NCI-H524 treated with DMSO at 0.1 percent for 48 hours (cell line): ENCODE measurements at regions not wholly inside any gene's neighbourhood (a gene's known extent, or its start where the extent isn't known, plus 50 kb on each side); places are given as distances from the start of the nearest gene placed in this dataset.
A peak's percentile ranks its signal among the peaks of the same experiment; 100 is the strongest.

Experiments
- DNase-seq: peaks from one replicate; lab custom pipeline; 2025; lab: John Stamatoyannopoulos, UW

DNA sequence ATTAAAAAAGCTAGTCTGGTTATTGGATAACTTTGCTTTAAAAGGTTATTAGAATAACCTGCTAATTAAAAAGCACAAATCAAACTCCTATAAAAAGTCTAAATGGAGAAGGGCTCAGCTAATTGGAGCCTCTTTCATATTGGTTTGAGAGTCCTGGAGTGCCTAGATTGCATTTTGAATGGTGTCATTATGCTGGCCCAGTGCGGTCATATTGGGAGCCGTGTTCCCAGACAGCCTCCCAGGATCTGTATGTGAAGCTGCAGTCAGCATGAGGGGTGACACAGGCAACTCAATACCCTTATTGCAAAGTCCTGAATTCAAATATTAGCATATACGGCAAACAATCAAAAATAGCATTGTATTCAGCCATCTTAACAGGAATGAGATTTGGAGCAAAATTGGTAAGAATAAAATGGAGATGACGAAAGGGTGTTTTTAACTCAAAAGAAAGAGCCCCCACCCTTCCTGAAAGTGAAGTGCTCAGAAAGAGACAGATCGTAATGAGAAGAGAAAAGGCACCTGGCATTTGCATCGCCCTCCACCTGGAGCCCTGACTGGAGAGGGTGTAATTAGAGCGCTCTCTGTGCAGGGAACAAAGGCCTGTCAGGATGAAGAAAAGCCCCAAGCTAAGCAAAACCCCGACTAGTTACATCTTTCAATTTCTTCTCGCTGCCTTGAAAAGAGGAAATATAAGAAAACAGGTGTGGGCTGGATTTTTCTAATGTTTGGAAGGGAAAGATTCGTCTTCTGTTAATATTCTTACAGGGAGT lies 621.0 kb upstream of the ADAMTS16 start:
- no peak for DNase-seq

DNA sequence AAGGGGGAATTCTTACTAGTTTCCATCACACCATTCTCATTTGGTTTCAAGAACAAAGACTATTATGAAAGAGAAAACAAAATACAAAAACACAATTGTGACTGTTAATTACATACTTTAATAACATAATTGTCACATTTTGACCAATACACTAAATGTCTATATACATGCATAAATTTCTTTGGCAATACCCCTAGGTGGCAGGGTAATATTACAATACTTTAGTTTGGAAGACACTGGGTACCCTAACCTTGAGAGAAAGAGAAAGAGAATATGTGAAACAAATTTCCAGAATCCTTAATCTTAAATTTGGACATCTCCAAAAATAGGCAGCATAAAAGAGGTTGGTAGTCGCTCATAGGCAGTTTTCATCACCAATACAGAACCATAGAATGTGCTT lies 619.6 kb upstream of the ADAMTS16 start:
- no peak for DNase-seq

DNA sequence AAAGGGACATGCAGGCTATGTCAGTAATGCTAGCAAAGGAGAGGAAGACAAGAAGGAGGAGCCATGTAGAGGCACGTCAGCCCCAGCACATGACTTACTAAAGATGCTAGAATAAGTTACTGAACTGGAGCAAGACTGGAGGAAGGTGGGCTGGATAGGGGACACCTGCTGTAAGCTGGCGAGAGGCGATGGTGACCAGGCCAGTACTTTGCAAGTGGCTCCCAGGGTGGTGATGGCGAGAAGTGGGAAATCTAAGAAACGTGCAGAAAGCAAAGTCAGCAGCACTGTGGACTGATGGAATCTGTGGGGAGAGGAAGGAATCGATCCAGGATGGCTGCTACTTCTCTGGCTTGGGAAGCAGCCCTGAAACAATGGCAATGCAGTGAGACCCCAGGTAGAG lies 617.1 kb upstream of the ADAMTS16 start:
- no peak for DNase-seq

DNA sequence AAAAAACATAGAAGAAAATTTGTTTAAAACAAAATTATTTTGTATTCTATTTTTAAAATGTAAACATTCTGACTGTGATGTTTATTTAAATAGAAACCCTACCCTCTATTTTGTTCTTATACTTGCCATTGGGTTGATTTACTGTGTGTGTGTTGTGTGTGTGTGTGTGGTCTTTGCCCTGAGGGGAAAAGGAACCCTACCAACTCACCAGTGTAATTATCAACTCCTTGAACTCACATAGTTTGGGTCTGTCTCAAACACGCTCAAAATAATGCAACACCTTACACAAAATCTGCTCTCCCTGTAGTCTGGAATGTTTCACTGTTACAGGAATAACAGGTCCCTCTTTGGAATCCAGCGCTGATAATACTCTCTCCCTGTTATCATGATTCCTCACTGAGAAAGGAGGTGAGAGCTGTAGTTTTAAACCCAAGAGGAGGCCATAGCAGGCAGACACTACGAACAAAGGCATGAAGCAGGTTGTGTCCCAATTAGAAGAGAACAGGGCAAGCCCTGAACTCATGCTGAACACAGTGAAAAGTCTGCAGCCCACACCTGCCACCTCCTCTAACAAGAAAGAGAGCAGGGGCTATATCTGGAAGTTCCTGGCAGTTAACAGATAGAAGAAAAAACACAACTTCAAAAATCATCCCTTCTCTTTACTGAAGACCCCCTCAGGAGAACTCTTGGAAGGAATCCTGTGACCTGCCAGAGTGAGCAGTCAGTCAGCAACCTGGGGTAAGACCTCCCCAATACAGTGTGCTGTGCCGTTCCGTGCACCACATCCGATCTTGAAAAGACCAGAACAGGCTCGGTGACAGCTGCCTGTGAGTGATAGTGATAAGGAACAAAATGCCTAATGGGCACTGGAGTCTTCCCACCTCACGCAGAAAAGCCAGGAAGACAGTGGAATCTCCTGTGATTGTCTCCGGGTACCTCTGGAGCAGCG lies 608.1 kb upstream of the ADAMTS16 start:
- no peak for DNase-seq

DNA sequence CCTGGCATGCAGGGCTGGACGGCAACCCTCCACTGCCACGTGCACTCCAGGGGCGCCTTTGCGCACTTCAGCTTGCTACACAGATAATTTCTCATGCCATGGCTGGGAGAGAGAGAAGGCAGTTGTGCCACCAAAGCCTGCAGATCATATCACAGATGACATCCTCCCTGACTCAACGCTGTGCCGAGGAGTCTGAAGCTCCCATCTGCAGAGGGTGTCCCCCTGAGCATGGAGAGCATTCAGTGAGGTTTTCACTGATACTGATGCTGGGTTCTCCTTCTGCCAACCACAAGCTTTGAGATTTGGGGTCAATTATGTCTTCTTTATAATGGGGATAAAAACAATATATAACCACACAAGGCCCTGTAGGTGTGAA lies 607.4 kb upstream of the ADAMTS16 start:
- no peak for DNase-seq

DNA sequence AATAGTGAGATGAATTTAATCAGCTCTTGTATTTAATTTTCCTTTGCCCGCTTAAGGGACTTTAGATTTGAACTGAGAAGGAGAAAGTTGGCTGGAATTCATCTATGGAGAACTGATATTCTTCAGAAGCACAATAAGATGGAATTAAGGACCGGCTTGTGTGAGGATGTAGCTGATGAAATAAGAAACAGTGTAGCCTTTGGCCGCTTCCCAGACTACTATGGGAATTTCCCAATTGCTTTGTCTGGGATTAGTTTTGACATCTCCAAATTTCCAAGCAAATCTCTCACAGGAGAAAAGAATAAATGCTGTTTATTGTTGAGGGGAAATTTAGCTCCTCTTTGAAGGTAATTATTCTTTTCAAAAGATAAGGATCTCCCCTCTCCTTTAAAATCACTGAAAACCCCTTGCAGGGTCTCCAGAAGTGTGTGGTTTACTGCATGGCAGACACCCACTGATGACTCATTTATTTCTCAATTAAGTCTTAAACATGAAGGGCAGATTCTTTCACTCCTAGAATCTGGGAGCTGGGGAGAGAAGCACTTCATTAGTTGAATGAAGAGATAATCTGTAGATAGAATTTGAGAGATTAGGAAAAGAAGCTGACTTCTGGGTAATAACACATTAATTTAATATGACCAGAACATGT lies 606.5 kb upstream of the ADAMTS16 start:
- no peak for DNase-seq

DNA sequence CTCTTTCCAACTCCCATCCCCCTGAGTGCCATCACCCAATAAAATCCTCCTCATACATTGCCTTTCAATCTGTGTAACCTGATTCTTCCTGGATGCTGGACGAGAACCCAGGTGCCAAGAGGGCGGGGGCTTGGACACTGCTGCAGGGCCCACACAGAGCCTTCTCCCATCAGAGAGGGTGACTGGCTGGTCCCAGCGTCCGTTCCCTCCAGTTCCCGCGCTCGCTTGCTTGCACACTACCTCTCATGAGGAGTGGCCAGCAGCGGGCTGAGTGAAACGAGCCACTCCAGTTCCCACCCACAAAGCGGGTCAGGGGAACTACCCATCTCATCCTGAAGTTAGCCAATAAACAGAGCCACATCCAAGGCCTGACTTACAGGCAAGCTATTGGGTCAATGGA lies 602.6 kb upstream of the ADAMTS16 start:
- no peak for DNase-seq

DNA sequence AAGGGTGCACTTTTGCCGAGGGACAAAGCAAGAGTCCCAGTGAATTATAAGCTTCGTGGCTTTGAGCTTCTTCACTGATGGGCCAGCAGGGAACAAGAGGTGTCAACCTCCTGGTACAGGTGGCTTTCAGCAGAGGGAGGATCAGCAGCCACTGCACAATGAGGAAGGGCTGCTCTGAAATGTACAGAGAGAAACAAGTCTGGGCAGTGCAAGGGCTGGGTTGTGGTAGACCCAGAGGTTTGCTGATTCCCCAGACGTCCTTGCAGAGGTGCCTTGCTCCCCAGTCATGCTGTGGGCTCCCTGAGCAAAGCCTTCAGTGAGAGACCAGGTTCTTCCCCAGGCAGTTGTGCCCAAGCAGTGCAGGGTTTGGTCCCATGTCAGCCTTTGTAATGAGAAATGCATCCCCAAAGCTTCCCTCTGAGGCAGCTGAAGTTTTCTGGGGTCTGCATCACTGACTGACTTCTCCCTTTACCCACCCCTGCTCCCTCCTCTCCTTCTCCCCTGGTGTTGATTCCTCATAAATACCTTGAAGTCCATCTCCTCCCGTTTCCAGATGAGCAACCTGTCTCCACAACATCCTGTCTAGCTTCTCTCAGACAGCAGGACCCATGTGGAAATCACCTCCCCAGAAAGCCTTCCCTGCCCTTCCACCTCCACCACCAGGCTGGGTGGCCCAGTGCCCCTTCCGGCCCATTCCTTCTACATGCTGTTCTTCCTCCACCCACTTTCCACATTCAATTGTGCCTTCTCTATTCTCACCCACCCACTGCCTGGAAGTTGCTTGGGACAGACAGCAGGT lies 599.6 kb upstream of the ADAMTS16 start:
- DNase-seq = no peak

DNA sequence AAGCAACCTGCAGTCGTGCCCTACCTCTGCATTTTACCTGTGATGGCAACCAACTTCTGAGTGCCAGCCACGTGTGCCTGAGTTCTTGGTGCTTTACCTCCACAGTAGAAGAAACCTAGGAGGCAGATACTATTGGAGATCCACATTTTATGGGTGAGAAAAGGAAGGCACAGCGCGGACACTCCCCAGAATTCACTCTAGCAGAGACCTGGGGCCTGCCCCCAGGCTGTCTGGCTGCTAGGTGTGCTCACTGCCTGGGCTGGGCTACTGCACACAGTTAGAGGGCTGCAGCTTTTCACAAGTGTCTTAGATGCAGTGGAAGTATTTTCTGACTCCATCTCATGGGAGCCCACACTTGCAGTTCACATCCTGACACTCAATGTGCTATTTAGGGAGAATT lies 598.8 kb upstream of the ADAMTS16 start:
- DNase-seq = no peak

DNA sequence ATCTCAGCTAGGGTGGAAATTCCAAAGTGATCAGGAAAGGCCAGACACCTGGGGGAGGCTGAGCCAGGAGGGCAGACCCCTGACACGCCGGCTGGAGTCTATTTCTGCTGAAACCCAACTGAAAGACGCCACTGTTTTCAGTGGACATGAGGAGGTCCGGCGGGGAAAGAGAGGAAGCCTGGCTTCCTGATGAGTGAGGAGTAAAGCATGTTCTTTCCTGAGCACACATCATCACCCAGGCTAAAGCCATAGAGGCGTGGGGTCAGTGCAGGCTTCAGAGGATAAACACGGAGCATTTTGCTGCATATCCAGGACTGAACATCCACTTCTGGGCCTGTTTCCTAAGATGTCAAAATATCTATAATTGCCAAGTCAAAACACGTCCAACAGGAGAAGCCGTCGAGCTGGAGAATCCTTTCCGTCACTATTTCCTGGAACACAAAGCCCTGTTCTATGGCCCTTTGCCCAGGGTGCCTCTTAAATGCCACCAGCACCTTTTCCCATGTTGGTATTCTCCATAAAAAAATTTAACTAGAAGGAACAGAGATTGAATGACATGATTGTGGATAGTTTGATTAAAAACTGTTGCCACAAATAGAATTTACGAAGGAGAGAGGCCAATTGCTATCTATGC lies 597.9 kb upstream of the ADAMTS16 start:
- no peak for DNase-seq

DNA sequence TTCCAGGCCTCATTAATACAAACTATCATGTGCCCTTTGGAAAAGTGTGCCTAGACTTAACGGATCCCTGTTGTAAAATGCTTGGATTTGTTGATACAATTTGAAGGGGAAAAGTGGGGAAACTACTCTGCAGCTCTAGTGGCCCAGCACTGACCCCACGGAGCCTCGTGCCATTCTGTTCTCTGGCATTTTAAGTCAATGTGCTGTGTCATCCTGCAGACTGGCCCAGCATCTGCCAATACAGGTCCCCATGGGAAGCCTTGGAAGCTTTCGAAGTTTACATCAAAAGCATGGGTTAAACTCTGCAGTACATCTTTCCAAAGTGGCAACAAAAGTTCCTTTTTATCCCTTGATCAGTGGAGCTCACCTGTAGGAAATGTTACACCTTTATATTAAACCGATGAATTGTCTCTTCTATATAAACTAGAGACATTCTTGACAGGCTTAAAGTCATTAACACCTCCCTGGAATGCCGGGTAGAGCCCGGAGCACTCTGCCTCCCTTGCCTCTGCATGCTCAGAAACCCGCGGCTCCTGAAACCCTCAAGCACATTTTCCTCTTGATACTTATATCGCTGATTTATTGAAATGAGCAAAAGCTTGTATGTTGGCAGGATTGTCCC lies 596.0 kb upstream of the ADAMTS16 start:
- no peak for DNase-seq

DNA sequence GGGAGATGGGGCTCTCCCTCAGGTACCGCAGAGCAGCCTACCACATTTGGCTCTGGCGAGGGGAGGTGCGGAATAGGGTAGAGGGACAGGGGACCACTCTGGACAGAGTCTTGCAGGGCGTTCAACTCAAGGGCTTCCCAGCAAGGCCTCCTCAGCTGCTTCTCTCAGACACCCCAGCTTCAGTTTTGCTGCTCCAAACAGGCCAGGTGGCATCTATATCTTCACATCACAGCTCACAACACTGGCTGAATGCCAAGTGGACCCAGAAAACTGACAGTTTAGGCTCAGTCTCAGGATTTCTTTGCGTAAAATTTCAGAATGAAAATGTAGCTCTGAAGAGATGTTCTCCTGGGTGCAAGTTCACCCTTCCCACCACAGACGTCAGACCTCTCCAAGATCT lies 592.6 kb upstream of the ADAMTS16 start:
- DNase-seq = no peak

DNA sequence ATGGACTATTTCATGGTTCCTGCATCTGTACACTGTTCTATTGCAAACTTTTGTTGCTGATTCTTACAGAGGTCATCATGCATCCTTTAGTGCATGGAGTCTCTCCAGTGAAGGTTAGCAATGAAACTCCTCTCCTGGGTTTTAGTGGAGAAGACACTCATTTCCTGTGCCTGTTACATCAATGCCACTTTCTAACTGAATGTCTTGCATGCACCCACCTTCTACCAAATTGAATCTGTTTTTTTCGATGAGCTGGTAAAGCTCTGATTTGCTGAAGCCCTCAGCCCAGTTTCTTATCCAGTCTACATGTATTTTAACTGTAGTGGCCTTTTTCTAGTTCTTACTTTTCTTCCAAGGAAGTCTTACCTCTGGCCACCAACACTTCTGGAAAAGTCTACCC lies 591.8 kb upstream of the ADAMTS16 start:
- DNase-seq = no peak

DNA sequence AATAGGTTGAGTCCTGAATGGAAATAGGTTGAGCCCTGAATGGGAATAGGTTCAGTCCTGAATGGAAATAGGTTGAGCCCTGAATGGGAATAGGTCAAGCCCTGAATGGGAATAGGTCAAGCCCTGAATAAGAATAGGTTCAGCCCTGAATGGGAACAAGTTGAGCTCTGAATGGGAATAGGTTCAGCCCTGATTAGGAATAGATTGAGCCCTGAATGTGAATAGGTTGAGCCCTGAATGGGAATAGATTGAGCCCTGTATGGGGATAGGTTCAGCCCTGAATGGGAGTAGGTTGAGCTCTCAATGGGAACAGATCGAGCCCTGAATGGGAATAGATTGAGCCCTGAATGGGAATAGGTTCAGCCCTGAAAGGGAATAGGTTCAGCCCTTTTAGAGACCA lies 590.8 kb upstream of the ADAMTS16 start:
- DNase-seq = no peak

DNA sequence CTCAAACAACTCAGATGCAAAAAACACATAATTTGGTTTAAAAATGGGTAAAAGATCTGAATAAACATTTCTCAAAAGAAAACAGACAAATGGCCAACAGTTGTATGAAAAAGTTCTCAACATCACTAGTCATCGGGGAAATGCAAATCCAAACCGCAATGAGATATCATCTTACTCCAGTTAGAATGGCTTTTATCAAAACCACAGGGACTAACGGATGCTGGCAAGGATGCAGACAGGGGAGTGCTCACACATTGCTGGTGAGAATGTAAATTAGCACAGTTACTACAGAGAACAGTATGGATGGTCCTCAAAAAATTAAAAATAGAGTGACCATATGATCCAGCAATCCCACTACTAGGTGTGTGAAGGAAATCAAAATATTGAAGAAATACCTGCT lies 589.1 kb upstream of the ADAMTS16 start:
- no peak for DNase-seq

DNA sequence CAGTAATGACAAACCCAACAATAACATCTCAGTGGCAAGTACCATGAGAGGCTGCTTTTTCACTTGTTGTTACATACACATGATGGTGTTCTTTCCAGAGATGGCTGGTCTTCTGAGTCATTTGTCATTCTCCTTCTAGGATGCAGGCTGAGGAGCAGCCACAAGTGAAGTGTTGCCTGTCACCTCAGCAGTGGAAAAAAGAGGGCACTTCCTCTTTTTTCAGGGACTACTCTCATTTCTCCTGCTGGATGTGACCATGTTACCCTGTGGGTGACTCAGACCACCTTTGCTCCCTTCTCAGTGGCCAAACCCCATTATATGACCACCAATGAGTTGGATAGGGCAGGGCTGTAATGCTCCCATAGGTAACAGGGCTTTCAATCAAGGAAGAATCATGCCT lies 587.0 kb upstream of the ADAMTS16 start:
- DNase-seq = no peak

DNA sequence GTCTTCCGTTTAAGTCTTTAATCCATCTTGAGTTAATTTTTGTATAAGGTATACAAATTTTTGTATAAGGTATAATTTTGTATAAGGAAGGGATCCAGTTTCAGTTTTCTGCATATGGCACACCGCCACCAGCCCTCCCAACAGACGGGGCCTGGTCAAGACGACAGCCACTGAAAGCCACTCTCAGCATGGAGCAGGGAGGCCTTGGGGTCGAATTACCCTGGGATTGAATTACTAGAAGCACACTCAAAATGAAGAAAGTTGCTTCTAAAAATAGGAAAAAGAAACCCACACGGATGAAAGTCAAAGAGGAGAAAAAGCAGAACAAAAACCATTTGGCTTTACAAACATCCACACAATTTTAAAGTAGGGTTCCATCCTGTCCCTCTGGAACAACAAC lies 586.2 kb upstream of the ADAMTS16 start:
- DNase-seq = peak; percentile 52

DNA sequence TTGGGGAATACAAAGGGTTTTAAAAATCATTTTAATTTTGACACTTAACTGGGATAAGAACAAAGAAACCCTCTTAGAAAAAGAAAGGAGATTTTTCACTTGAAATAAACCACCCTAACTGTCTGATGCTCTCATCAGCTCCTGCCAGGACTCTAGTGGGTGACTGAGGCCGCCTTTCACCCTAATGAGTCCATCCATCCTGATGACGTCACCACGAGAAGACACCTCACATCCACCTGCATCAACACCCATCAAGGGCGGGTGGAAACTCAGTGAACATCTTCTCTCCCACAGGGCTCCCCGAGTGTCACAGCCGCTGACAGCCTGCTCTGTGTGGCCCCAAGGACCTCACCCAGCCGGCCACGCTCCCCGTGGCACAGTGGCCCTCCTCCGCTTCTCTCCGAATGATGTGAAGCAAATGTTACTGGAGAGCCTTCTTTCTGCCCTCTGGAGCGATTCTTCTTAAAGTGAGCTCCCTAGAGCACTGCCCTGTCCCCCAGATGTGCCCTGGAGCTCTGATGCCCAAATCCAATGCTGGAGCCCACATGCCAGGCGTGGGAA lies 584.3 kb upstream of the ADAMTS16 start:
- no peak for DNase-seq

DNA sequence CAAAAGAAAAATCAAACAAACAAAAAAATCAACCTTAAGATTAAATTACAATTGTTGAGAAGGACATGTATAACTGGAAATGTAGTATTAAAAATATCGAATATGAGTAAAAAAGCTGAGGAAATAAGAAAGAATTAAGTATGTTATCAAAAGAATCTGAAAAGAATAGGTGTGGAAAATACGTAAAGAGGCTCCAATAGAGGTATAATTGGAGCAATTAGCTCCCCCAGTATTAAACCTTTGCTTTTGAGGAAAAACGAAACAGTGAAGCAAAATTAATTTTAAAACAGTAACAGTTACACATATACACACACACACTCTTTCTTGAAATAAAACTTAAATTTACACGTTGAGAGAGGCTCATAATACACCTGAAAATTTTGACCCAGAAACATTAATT lies 578.7 kb upstream of the ADAMTS16 start:
- no peak for DNase-seq

DNA sequence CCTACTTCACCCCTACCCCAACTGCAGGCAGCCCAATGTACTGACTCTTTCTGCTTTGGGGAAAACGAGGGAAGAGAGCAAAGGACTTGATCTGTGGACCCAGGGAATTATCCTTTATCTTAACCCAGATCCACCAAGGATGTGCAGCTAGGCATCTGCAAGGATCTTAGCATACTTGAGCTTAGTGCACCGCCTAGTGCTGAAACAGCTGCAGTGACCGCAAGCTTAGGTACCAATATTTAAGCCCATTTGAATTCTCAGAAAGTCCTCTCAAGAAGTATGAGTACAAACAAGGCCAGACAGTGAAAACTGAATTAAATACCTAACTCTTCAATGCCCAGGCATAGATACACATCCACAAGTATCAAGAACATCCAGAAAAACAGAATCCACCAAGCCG lies 576.7 kb upstream of the ADAMTS16 start:
- DNase-seq = peak; percentile 69
